SIG-M5 treated with dmso at 0.1 percent for 504 hours (cell line): ENCODE measurements at regions not wholly inside any gene's neighbourhood (a gene's known extent, or its start where the extent isn't known, plus 50 kb on each side); places are given as distances from the start of the nearest gene placed in this dataset.

Source experiments
- DNase-seq: peaks from one replicate; lab custom pipeline; 2025; ENCODE audit not compliant: unreplicated experiment; lab: John Stamatoyannopoulos, UW

GRCh38 chr16:79337906-79338305 lies 262.6 kb downstream of the MAF start:
- no peak for DNase-seq

- DNase-seq = no peak
Measured at GRCh38 chr16:79336437-79337229, 263.9 kb downstream of the MAF start.

- DNase-seq = no peak
Measured at GRCh38 chr16:79334127-79334526, 266.4 kb downstream of the MAF start.

GRCh38 chr16:79331066-79331465 lies 269.5 kb downstream of the MAF start:
- DNase-seq = no peak

GRCh38 chr16:79329967-79330366 lies 270.6 kb downstream of the MAF start:
- DNase-seq = no peak

GRCh38 chr16:79329166-79329521 lies 271.4 kb downstream of the MAF start:
- DNase-seq = peak; percentile 93

- DNase-seq = peak; percentile 88
Measured at GRCh38 chr16:79328402-79329165, 272.0 kb downstream of the MAF start.

- no peak for DNase-seq
Measured at GRCh38 chr16:79327836-79328235, 272.7 kb downstream of the MAF start.

- no peak for DNase-seq
Measured at GRCh38 chr16:79326549-79326948, 274.0 kb downstream of the MAF start.

- no peak for DNase-seq
Measured at GRCh38 chr16:79325226-79325945, 275.2 kb downstream of the MAF start.

- DNase-seq = no peak
Measured at GRCh38 chr16:79320956-79321355, 279.6 kb downstream of the MAF start.

- DNase-seq = no peak
Measured at GRCh38 chr16:79318143-79318899, 282.2 kb downstream of the MAF start.

GRCh38 chr16:79317521-79317920 lies 283.0 kb downstream of the MAF start:
- DNase-seq = no peak

GRCh38 chr16:79317026-79317425 lies 283.5 kb downstream of the MAF start:
- no peak for DNase-seq

- no peak for DNase-seq
Measured at GRCh38 chr16:79316004-79316458, 284.5 kb downstream of the MAF start.

GRCh38 chr16:79312502-79312901 lies 288.0 kb downstream of the MAF start:
- no peak for DNase-seq

GRCh38 chr16:79310710-79311109 lies 289.8 kb downstream of the MAF start:
- no peak for DNase-seq

GRCh38 chr16:79309606-79310005 lies 290.9 kb downstream of the MAF start:
- DNase-seq = no peak

GRCh38 chr16:79307214-79307613 lies 293.3 kb downstream of the MAF start:
- peak; percentile 27 for DNase-seq

- no peak for DNase-seq
Measured at GRCh38 chr16:79305074-79305473, 295.5 kb downstream of the MAF start.

GRCh38 chr16:79303959-79304387 lies 296.6 kb downstream of the MAF start:
- no peak for DNase-seq
